ENCODE measurements at regions not wholly inside any gene's neighbourhood (a gene's known extent, or its start where the extent isn't known, plus 50 kb on each side); places are given as distances from the start of the nearest gene placed in this dataset.
"Not testable (repeated sequence)": the region's sequence is repeated elsewhere in the genome, so short reads cannot be mapped to it uniquely, and the experiment has no call there.

GRCh38 chr21:9739240-9739639 is 782.1 kb upstream of the TPTE start:
- POLR2A ChIA-PET, result no interaction called here
- H3K27ac Mint-ChIP-seq, result no peak overlapping the region
- intact Hi-C loops (cut with DNase I, micrococcal nuclease), result no loop called here
- Histone ChIP-seq H3K4me3 (ENCODE audit: low read length) (no peak overlapping the region), H3K4me1 (ENCODE audit: insufficient read depth, low read length) (no peaks in the 10 kb centered on the region), H3K36me3 (ENCODE audit: insufficient read depth, low read length) (no peaks in the 10 kb centered on the region), H3K27ac (ENCODE audit: low read depth in 1 of 2, low read length in 2 of 2) (no peak overlapping the region), H3K27me3 (ENCODE audit: control insufficient read depth in 1 of 2, insufficient read depth in 2 of 2, low read length in 2 of 2) (no peaks in the 10 kb centered on the region), H3K9me3 (ENCODE audit: control insufficient read depth in 1 of 2, insufficient read depth in 1 of 2, low read length in 2 of 2) (peaks cover 33 to 40% of the 10 kb centered on the region in 2 experiments)
- no peaks in the 10 kb centered on the region for H3K36me3 Mint-ChIP-seq (ENCODE audit: low read depth)
- CTCF ChIA-PET, result no interaction called here
- H3K9me3 Mint-ChIP-seq, result peaks cover 6% of the 10 kb centered on the region
- DNase-seq (no peak), ATAC-seq (ENCODE audit: poor library complexity) (no peak)
- H3K4me3 Mint-ChIP-seq, result no peak overlapping the region
- no peak for TF ChIP-seq CTCF (IDR thresholded peaks at IDR 0.05)
- H3K27me3 Mint-ChIP-seq, result no peaks in the 10 kb centered on the region
- no peaks in the 10 kb centered on the region for H3K4me1 Mint-ChIP-seq (ENCODE audit: low read depth)

- H3K27ac Mint-ChIP-seq; intact Hi-C loops (cut with DNase I, micrococcal nuclease); CTCF ChIA-PET: not testable (repeated sequence)
These were observed 781.0 kb upstream of the TPTE start for GRCh38 chr21:9740177-9740941.

GRCh38 chr21:9740991-9741742 is 780.2 kb upstream of the TPTE start:
- H3K36me3 ChIP-seq (ENCODE audit: insufficient read depth, low read length); H3K27ac ChIP-seq (ENCODE audit: low read depth in 1 of 2, low read length in 2 of 2); H3K4me3 ChIP-seq (ENCODE audit: low read length); POLR2A ChIA-PET; H3K9me3 Mint-ChIP-seq; H3K4me1 Mint-ChIP-seq (ENCODE audit: low read depth); H3K4me1 ChIP-seq (ENCODE audit: insufficient read depth, low read length); H3K36me3 Mint-ChIP-seq (ENCODE audit: low read depth); H3K4me3 Mint-ChIP-seq; H3K27me3 Mint-ChIP-seq; CTCF ChIA-PET; DNase-seq; ATAC-seq (ENCODE audit: poor library complexity); H3K27ac Mint-ChIP-seq; H3K27me3 ChIP-seq (ENCODE audit: control insufficient read depth in 1 of 2, insufficient read depth in 2 of 2, low read length in 2 of 2); intact Hi-C loops (cut with DNase I, micrococcal nuclease): not testable (repeated sequence)
- H3K9me3 ChIP-seq (ENCODE audit: control insufficient read depth in 1 of 2, insufficient read depth in 1 of 2, low read length in 2 of 2), result peaks cover 33 to 36% of the 10 kb centered on the region in 2 experiments

More at GRCh38 chr21:9740177-9740941, 781.0 kb upstream of the TPTE start:
- H3K36me3 ChIP-seq (ENCODE audit: insufficient read depth, low read length); H3K4me1 ChIP-seq (ENCODE audit: insufficient read depth, low read length); H3K4me3 Mint-ChIP-seq; H3K4me3 ChIP-seq (ENCODE audit: low read length); H3K27me3 ChIP-seq (ENCODE audit: control insufficient read depth in 1 of 2, insufficient read depth in 2 of 2, low read length in 2 of 2); ATAC-seq (ENCODE audit: poor library complexity); DNase-seq; H3K4me1 Mint-ChIP-seq (ENCODE audit: low read depth); H3K27me3 Mint-ChIP-seq; POLR2A ChIA-PET; H3K36me3 Mint-ChIP-seq (ENCODE audit: low read depth); H3K9me3 Mint-ChIP-seq; H3K27ac ChIP-seq (ENCODE audit: low read depth in 1 of 2, low read length in 2 of 2): not testable (repeated sequence)
- H3K9me3 ChIP-seq (ENCODE audit: control insufficient read depth in 1 of 2, insufficient read depth in 1 of 2, low read length in 2 of 2), result peaks cover 37 to 39% of the 10 kb centered on the region in 2 experiments

GRCh38 chr21:9743566-9743965 is 777.8 kb upstream of the TPTE start:
- peaks cover 26 to 42% of the 10 kb centered on the region in 2 experiments for H3K9me3 ChIP-seq (ENCODE audit: control insufficient read depth in 1 of 2, insufficient read depth in 1 of 2, low read length in 2 of 2)
- H3K27ac ChIP-seq (ENCODE audit: low read depth in 1 of 2, low read length in 2 of 2); H3K36me3 Mint-ChIP-seq (ENCODE audit: low read depth); H3K27me3 Mint-ChIP-seq; H3K4me3 ChIP-seq (ENCODE audit: low read length); H3K36me3 ChIP-seq (ENCODE audit: insufficient read depth, low read length); H3K27ac Mint-ChIP-seq; ATAC-seq (ENCODE audit: poor library complexity); H3K4me1 ChIP-seq (ENCODE audit: insufficient read depth, low read length); POLR2A ChIA-PET; DNase-seq; H3K27me3 ChIP-seq (ENCODE audit: control insufficient read depth in 1 of 2, insufficient read depth in 2 of 2, low read length in 2 of 2); H3K4me1 Mint-ChIP-seq (ENCODE audit: low read depth); CTCF ChIA-PET; intact Hi-C loops (cut with DNase I, micrococcal nuclease); H3K4me3 Mint-ChIP-seq: not testable (repeated sequence)
- H3K9me3 Mint-ChIP-seq, result peaks cover 13% of the 10 kb centered on the region

- H3K36me3 Mint-ChIP-seq (ENCODE audit: low read depth); POLR2A ChIA-PET; CTCF ChIA-PET; H3K27me3 Mint-ChIP-seq; DNase-seq; H3K4me3 ChIP-seq (ENCODE audit: low read length); intact Hi-C loops (cut with DNase I, micrococcal nuclease); H3K36me3 ChIP-seq (ENCODE audit: insufficient read depth, low read length); ATAC-seq (ENCODE audit: poor library complexity); H3K27me3 ChIP-seq (ENCODE audit: control insufficient read depth in 1 of 2, insufficient read depth in 2 of 2, low read length in 2 of 2); H3K4me1 ChIP-seq (ENCODE audit: insufficient read depth, low read length); H3K27ac ChIP-seq (ENCODE audit: low read depth in 1 of 2, low read length in 2 of 2); H3K27ac Mint-ChIP-seq; H3K4me1 Mint-ChIP-seq (ENCODE audit: low read depth); H3K4me3 Mint-ChIP-seq: not testable (repeated sequence)
- peaks cover 13% of the 10 kb centered on the region for H3K9me3 Mint-ChIP-seq
- peaks cover 27 to 38% of the 10 kb centered on the region in 2 experiments for H3K9me3 ChIP-seq (ENCODE audit: control insufficient read depth in 1 of 2, insufficient read depth in 1 of 2, low read length in 2 of 2)
These were observed 777.2 kb upstream of the TPTE start for GRCh38 chr21:9744166-9744565.

- POLR2A ChIA-PET; H3K4me1 Mint-ChIP-seq (ENCODE audit: low read depth); H3K27ac ChIP-seq (ENCODE audit: low read depth in 1 of 2, low read length in 2 of 2); H3K27ac Mint-ChIP-seq; H3K4me3 ChIP-seq (ENCODE audit: low read length); DNase-seq; ATAC-seq (ENCODE audit: poor library complexity); intact Hi-C loops (cut with DNase I, micrococcal nuclease); H3K4me1 ChIP-seq (ENCODE audit: insufficient read depth, low read length); CTCF ChIA-PET; H3K27me3 Mint-ChIP-seq; H3K27me3 ChIP-seq (ENCODE audit: control insufficient read depth in 1 of 2, insufficient read depth in 2 of 2, low read length in 2 of 2); H3K4me3 Mint-ChIP-seq; H3K36me3 ChIP-seq (ENCODE audit: insufficient read depth, low read length); H3K36me3 Mint-ChIP-seq (ENCODE audit: low read depth): not testable (repeated sequence)
- peaks cover 11% of the 10 kb centered on the region for H3K9me3 Mint-ChIP-seq
- peaks cover 26 to 35% of the 10 kb centered on the region in 2 experiments for H3K9me3 ChIP-seq (ENCODE audit: control insufficient read depth in 1 of 2, insufficient read depth in 1 of 2, low read length in 2 of 2)
These were observed 776.8 kb upstream of the TPTE start for GRCh38 chr21:9744593-9744992.
